Loucy (cell line): ENCODE measurements at regions not wholly inside any gene's neighbourhood (a gene's known extent, or its start where the extent isn't known, plus 50 kb on each side); places are given as distances from the start of the nearest gene placed in this dataset.

Experiments used
- H2AFZ ChIP-seq: fragments of 200-600 bp; sonication (generic); 2 replicates; pipeline ENCODE4 v1.6.0; 2016; ENCODE audit warnings: antibody characterized with exemption, mild to moderate bottlenecking, low read length, moderate library complexity
- H3F3A ChIP-seq: fragments of 200-600 bp; 2 replicates; pipeline ENCODE4 v1.6.0; 2016; ENCODE audit warnings: antibody characterized with exemption, low read depth, mild to moderate bottlenecking
- H3K27me3 ChIP-seq: fragments of 200-600 bp; sonication (generic); 2 replicates; pipeline ENCODE4 v1.6.1; 2014; ENCODE audit warnings: low read length, mild to moderate bottlenecking; ENCODE audit not compliant: insufficient read depth, poor library complexity, severe bottlenecking
- H3K36me3 ChIP-seq: fragments of 200-600 bp; sonication (generic); 2 replicates; pipeline ENCODE4 v1.6.1; 2016; ENCODE audit warnings: low read length; ENCODE audit not compliant: insufficient read depth
- H3K4me1 ChIP-seq: fragments of 200-600 bp; sonication (generic); 2 replicates; pipeline ENCODE4 v1.5.1; 2014; ENCODE audit warnings: low read length, mild to moderate bottlenecking; ENCODE audit not compliant: insufficient read depth, poor library complexity, severe bottlenecking
- H3K4me2 ChIP-seq: fragments of 200-600 bp; sonication (generic); 2 replicates; pipeline ENCODE4 v1.6.0; 2014; ENCODE audit warnings: antibody characterized with exemption, low read length, low read depth, mild to moderate bottlenecking; ENCODE audit not compliant: poor library complexity, severe bottlenecking
- H3K4me3 ChIP-seq: fragments of 200-600 bp; sonication (generic); 2 replicates; pipeline ENCODE4 v1.5.1; 2014; ENCODE audit warnings: low read length, mild to moderate bottlenecking, mixed read lengths; ENCODE audit not compliant: poor library complexity, severe bottlenecking
- H3K79me2 ChIP-seq: fragments of 200-600 bp; sonication (generic); 2 replicates; pipeline ENCODE4 v1.6.1; 2014; ENCODE audit warnings: low read length; ENCODE audit not compliant: insufficient read depth
- H3K9ac ChIP-seq: fragments of 200-600 bp; sonication (generic); 2 replicates; pipeline ENCODE4 v1.6.0; 2014; ENCODE audit warnings: mild to moderate bottlenecking, low read depth, low read length, moderate library complexity; ENCODE audit not compliant: poor library complexity, severe bottlenecking
- H3K9me2 ChIP-seq: fragments of 200-600 bp; sonication (generic); replicated peaks from 2 replicates; pipeline ENCODE4 v1.6.1; 2016; ENCODE audit warnings: low read depth, low read length, mixed read lengths
- H3K9me3 ChIP-seq: fragments of 200-600 bp; sonication (generic); 2 replicates; pipeline ENCODE4 v1.6.1; 2014; ENCODE audit warnings: mild to moderate bottlenecking, antibody characterized with exemption, low read length, low read depth; ENCODE audit not compliant: insufficient read depth
- H4K20me1 ChIP-seq: fragments of 200-600 bp; sonication (generic); 2 replicates; pipeline ENCODE4 v1.6.0; 2014; ENCODE audit warnings: antibody characterized with exemption, low read length, mild to moderate bottlenecking; ENCODE audit not compliant: insufficient read depth, poor library complexity, severe bottlenecking
- EZH2phosphoT487 ChIP-seq: fragments of 200-600 bp; IDR thresholded peaks from 2 replicates; pipeline ENCODE4 v1.6.1; 2018; ENCODE audit warnings: antibody characterized with exemption, mild to moderate bottlenecking, moderate library complexity, borderline replicate concordance
- TF ChIP-seq, protein P1 (sequence below): fragments of 200-600 bp; sonication (generic); conservative IDR thresholded peaks from 2 replicates; pipeline ENCODE4 v1.5.1; 2014; ENCODE audit warnings: mild to moderate bottlenecking, antibody characterized with exemption, low read length

DNA sequence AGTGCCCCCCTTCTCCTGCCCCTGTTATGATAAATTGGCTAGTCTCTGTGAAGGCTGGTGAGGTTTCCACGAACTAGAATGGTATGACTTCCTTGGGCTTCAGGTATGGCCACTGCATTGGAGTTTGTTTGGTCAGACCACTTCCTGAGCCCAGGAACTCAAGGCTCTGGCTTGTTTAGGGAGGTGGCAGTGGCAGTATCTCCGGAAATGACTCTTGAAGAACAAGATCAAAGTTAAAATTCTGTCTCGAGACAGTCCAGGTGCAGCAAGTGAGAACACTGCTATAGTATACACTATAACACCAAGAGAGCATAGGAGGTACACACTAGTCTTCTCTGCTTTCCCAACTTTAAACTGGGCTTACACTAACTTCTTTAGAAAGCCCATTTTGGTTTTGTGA is 309.1 kb downstream of the KLF12 start:
- Histone ChIP-seq H3K27me3 (no peaks in the 10 kb centered on the region), H3K9me3 (no peaks in the 10 kb centered on the region), H3K36me3 (no peaks in the 10 kb centered on the region), H3K4me2 (peak overlapping the region; percentile 13), H3K4me1 (peaks cover 9% of the 10 kb centered on the region), H3K9me2 (no peaks in the 10 kb centered on the region), H3K79me2 (no peaks in the 10 kb centered on the region; the same call in 1 of the 2 replicates), H2AFZ (no peak overlapping the region), H3F3A (no peaks in the 10 kb centered on the region), H3K4me3 (no peak overlapping the region), H4K20me1 (no peaks in the 10 kb centered on the region), H3K9ac (no peak overlapping the region)
- TF ChIP-seq, protein P1, sequence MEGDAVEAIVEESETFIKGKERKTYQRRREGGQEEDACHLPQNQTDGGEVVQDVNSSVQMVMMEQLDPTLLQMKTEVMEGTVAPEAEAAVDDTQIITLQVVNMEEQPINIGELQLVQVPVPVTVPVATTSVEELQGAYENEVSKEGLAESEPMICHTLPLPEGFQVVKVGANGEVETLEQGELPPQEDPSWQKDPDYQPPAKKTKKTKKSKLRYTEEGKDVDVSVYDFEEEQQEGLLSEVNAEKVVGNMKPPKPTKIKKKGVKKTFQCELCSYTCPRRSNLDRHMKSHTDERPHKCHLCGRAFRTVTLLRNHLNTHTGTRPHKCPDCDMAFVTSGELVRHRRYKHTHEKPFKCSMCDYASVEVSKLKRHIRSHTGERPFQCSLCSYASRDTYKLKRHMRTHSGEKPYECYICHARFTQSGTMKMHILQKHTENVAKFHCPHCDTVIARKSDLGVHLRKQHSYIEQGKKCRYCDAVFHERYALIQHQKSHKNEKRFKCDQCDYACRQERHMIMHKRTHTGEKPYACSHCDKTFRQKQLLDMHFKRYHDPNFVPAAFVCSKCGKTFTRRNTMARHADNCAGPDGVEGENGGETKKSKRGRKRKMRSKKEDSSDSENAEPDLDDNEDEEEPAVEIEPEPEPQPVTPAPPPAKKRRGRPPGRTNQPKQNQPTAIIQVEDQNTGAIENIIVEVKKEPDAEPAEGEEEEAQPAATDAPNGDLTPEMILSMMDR, result no peak
- TF ChIP-seq EZH2phosphoT487, result no peak

DNA sequence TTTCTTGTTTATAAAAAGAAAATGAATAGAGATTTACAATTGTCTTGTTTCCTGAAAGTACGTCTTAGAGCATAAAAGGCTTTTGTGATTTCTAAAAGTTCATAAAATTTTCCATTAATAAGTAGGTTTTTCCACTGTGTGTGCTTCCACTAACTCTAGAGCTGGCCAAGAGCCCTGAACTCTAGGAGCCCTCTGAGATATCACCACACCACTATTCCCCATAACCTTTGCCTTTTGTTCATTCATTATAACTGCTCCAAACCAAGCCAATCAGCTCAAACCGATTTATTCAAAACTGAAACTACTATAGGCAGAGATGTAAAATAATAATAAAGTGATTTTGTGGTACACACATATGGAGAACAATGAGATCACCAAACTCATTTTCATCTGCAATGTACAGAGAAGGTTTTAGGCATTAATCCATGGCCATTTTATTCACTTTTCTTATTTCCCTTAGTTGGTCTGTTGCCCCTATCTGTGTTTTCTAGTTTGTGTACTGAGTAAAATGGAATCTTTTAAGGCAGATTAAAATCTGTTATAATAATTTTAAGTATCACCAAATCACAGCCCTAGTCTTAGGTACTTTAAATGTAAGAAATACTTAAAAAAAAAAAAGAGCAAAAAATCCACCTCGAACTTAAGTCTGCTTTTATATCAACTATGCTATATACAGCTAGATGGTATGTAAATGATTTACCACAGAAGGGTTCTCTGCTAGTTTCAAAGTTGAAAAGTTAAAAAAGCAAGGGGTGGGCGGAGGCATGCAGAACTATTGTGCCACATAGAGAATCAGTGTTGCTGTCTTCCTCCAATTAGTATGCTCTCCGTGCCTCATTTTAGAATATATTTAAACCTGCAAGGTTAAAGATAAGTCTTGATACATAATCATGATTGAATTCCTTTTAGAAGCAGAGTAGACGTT is 311.3 kb downstream of the KLF12 start:
- Histone ChIP-seq H3K9me2 (no peaks in the 10 kb centered on the region), H3K4me2 (no peak overlapping the region), H3F3A (no peaks in the 10 kb centered on the region)

DNA sequence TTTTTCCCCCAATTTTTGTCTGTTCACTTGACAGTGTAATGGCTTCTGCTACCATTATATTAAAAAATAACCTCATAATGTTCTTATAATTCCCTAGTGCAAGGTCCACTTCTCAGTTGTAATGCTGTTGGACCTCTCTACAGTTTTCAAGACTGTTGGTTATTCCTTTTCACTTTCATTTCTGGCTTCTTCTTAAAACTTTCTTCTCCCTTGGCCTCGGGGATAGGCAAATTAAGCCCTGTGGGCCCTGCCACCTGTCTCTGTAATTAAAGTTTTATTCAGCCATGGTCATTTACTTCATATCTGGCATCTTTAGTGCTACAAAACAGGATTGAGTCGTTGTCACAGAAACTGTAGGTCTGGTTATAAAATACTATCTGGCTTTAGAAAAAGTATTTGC is 313.5 kb downstream of the KLF12 start:
- TF ChIP-seq, protein P1, result no peak
- TF ChIP-seq EZH2phosphoT487, result no peak
- no peak overlapping the region for H2AFZ ChIP-seq
- H3K4me2 ChIP-seq, result no peak overlapping the region
- no peaks in the 10 kb centered on the region for H3K36me3 ChIP-seq
- H3K4me1 ChIP-seq, result peaks cover 8% of the 10 kb centered on the region
- no peaks in the 10 kb centered on the region for H3K9me3 ChIP-seq
- no peaks in the 10 kb centered on the region for H3K9me2 ChIP-seq
- no peaks in the 10 kb centered on the region for H3F3A ChIP-seq
- H3K27me3 ChIP-seq, result no peaks in the 10 kb centered on the region
- H3K4me3 ChIP-seq, result no peak overlapping the region
- no peaks in the 10 kb centered on the region for H4K20me1 ChIP-seq
- no peak overlapping the region for H3K9ac ChIP-seq
- no peaks in the 10 kb centered on the region for H3K79me2 ChIP-seq

More for the DNA sequence above, 311.3 kb downstream of the KLF12 start:
- H4K20me1 ChIP-seq, result no peaks in the 10 kb centered on the region
- H3K4me1 ChIP-seq, result peaks cover 9% of the 10 kb centered on the region
- no peaks in the 10 kb centered on the region; the same call in 1 of the 2 replicates for H3K79me2 ChIP-seq
- no peak overlapping the region for H3K4me3 ChIP-seq
- H2AFZ ChIP-seq, result no peak overlapping the region
- no peak for TF ChIP-seq EZH2phosphoT487
- TF ChIP-seq, protein P1, result no peak
- no peaks in the 10 kb centered on the region for H3K36me3 ChIP-seq
- no peaks in the 10 kb centered on the region for H3K27me3 ChIP-seq
- H3K9ac ChIP-seq, result no peak overlapping the region
- H3K9me3 ChIP-seq, result no peaks in the 10 kb centered on the region
